GM23248 (cell line): ENCODE measurements at regions not wholly inside any gene's neighbourhood (a gene's known extent, or its start where the extent isn't known, plus 50 kb on each side); places are given as distances from the start of the nearest gene placed in this dataset.

ENCODE experiments used
- DNase-seq: peaks from one replicate; pipeline ENCODE4 v3.0.0-alpha.2; 2015
- H2AFZ ChIP-seq: fragments of 200-600 bp; sonication (generic); 2 replicates; pipeline ENCODE4 v1.6.1; 2016; ENCODE audit warnings: antibody characterized with exemption
- H3F3A ChIP-seq: fragments of 200-600 bp; sonication (generic); 2 replicates; pipeline ENCODE4 v1.6.1; 2016; ENCODE audit warnings: mild to moderate bottlenecking, antibody characterized with exemption, mixed run types; ENCODE audit not compliant: insufficient read depth
- H3K27ac ChIP-seq: fragments of 200-600 bp; sonication (generic); 2 replicates; pipeline ENCODE4 v1.5.1; 2016; ENCODE audit warnings: mild to moderate bottlenecking
- H3K27me3 ChIP-seq: fragments of 200-600 bp; sonication (generic); replicated peaks from 2 replicates; pipeline ENCODE4 v1.6.1; 2016; ENCODE audit warnings: mild to moderate bottlenecking; ENCODE audit not compliant: insufficient read depth
- H3K36me3 ChIP-seq: fragments of 200-600 bp; sonication (generic); 2 replicates; pipeline ENCODE4 v1.6.1; 2016; ENCODE audit warnings: low read depth, mild to moderate bottlenecking
- H3K4me1 ChIP-seq: fragments of 200-600 bp; sonication (generic); 2 replicates; pipeline ENCODE4 v1.6.1; 2016; ENCODE audit warnings: mild to moderate bottlenecking; ENCODE audit not compliant: insufficient read depth
- H3K4me2 ChIP-seq: fragments of 200-600 bp; sonication (generic); one replicate; pipeline ENCODE4 v1.6.1; 2016; ENCODE audit warnings: mild to moderate bottlenecking; ENCODE audit not compliant: unreplicated experiment
- H3K4me3 ChIP-seq: fragments of 200-600 bp; sonication (generic); 2 replicates; pipeline ENCODE4 v1.5.1; 2016; ENCODE audit warnings: mild to moderate bottlenecking
- H3K79me2 ChIP-seq: fragments of 200-600 bp; sonication (generic); 2 replicates; pipeline ENCODE4 v1.6.1; 2016; ENCODE audit warnings: mild to moderate bottlenecking; ENCODE audit not compliant: insufficient read depth
- H3K9ac ChIP-seq: fragments of 200-600 bp; sonication (generic); 2 replicates; pipeline ENCODE4 v1.6.1; 2016; ENCODE audit warnings: mild to moderate bottlenecking
- H3K9me2 ChIP-seq: fragments of 200-600 bp; sonication (generic); 2 replicates; pipeline ENCODE4 v1.6.1; 2016; ENCODE audit warnings: mixed run types, mild to moderate bottlenecking, moderate library complexity; ENCODE audit not compliant: insufficient read depth
- H3K9me3 ChIP-seq: fragments of 200-600 bp; sonication (generic); one replicate; pipeline ENCODE4 v1.6.1; 2017; ENCODE audit warnings: low read depth
- H4K20me1 ChIP-seq: fragments of 200-600 bp; sonication (generic); 2 replicates; pipeline ENCODE4 v1.6.0; 2016; ENCODE audit not compliant: insufficient read depth
- EZH2 ChIP-seq: fragments of 200-600 bp; sonication (generic); IDR thresholded peaks from 2 replicates; pipeline ENCODE4 v1.6.1; 2018; ENCODE audit warnings: antibody characterized with exemption, mild to moderate bottlenecking; ENCODE audit not compliant: insufficient read depth, poor library complexity, severe bottlenecking
- EZH2phosphoT487 ChIP-seq: fragments of 200-600 bp; sonication (generic); IDR thresholded peaks from 2 replicates; pipeline ENCODE4 v1.6.1; 2018; ENCODE audit warnings: antibody characterized with exemption, moderate library complexity, mild to moderate bottlenecking, low read depth; ENCODE audit not compliant: insufficient read depth
- WGBS, 2 experiments: methylation state at CpG; one replicate each; pipeline ENCODE4 v1.1.6; 2015 to 2017; ENCODE audit warnings: low lambda C conversion rate in 2 of 2, low coverage in 1 of 2; ENCODE audit errors: missing lambda C conversion rate in 2 of 2; 5-methylcytosine and 5-hydroxymethylcytosine counted together
- in situ Hi-C: fragments of 300-500 bp; cut with MboI; formaldehyde crosslinking; loops from 2 replicates; pipeline ENCODE4 v1.15.0; 2020

GRCh38 chr15:87416591-87417257 is 839.8 kb downstream of the NTRK3 start:
- no peaks in the 10 kb centered on the region for H3K9me2 ChIP-seq
- no peak overlapping the region for H3K4me3 ChIP-seq
- no peaks in the 10 kb centered on the region for H3K9me3 ChIP-seq
- no peaks in the 10 kb centered on the region for H3K4me1 ChIP-seq
- no peaks in the 10 kb centered on the region for H3K79me2 ChIP-seq
- in situ Hi-C loops, result no loop called here
- no peaks in the 10 kb centered on the region for H3K36me3 ChIP-seq
- no peaks in the 10 kb centered on the region for H3F3A ChIP-seq
- no peaks in the 10 kb centered on the region for H3K27me3 ChIP-seq
- H3K9ac ChIP-seq, result no peak overlapping the region
- no peak overlapping the region for H2AFZ ChIP-seq
- 7 to 15% methylated on average over 5 of the region's 5 CpGs for WGBS, 2 experiments
- TF ChIP-seq EZH2 (no peak), EZH2phosphoT487 (no peak)
- H3K4me2 ChIP-seq, result no peak overlapping the region
- no peak overlapping the region for H3K27ac ChIP-seq
- no peak for DNase-seq
- H4K20me1 ChIP-seq, result no peaks in the 10 kb centered on the region

GRCh38 chr15:87408902-87409301 is 847.6 kb downstream of the NTRK3 start:
- H3K9me3 ChIP-seq, result no peaks in the 10 kb centered on the region
- WGBS, 2 experiments, result 19 to 25% methylated on average over 6 of the region's 6 CpGs
- DNase-seq, result no peak
- H3K36me3 ChIP-seq, result no peaks in the 10 kb centered on the region
- no peak overlapping the region for H3K4me2 ChIP-seq
- H3K27ac ChIP-seq, result no peak overlapping the region
- H3K79me2 ChIP-seq, result no peaks in the 10 kb centered on the region
- no peaks in the 10 kb centered on the region for H4K20me1 ChIP-seq
- in situ Hi-C loops, result no loop called here
- H3K4me3 ChIP-seq, result no peak overlapping the region
- H3K27me3 ChIP-seq, result no peaks in the 10 kb centered on the region
- H3F3A ChIP-seq, result no peaks in the 10 kb centered on the region
- TF ChIP-seq EZH2phosphoT487 (no peak), EZH2 (no peak)
- H2AFZ ChIP-seq, result no peak overlapping the region
- no peak overlapping the region for H3K9ac ChIP-seq
- no peaks in the 10 kb centered on the region for H3K4me1 ChIP-seq
- H3K9me2 ChIP-seq, result no peaks in the 10 kb centered on the region

GRCh38 chr15:87403973-87404372 is 852.6 kb downstream of the NTRK3 start:
- Histone ChIP-seq H3K9ac (no peak overlapping the region), H3F3A (no peaks in the 10 kb centered on the region), H2AFZ (no peak overlapping the region), H3K4me1 (no peaks in the 10 kb centered on the region), H4K20me1 (no peaks in the 10 kb centered on the region), H3K27me3 (no peaks in the 10 kb centered on the region), H3K9me2 (no peaks in the 10 kb centered on the region), H3K4me3 (no peak overlapping the region), H3K4me2 (no peak overlapping the region), H3K9me3 (no peaks in the 10 kb centered on the region), H3K36me3 (no peaks in the 10 kb centered on the region), H3K79me2 (no peaks in the 10 kb centered on the region), H3K27ac (no peak overlapping the region)
- DNase-seq, result no peak
- TF ChIP-seq EZH2 (no peak), EZH2phosphoT487 (no peak)
- in situ Hi-C loops, result no loop called here
- 17 to 22% methylated on average over 5 of the region's 5 CpGs for WGBS, 2 experiments

- Histone ChIP-seq H3K9me3 (no peaks in the 10 kb centered on the region), H4K20me1 (no peaks in the 10 kb centered on the region), H3K36me3 (no peaks in the 10 kb centered on the region), H3K4me2 (no peak overlapping the region), H3K79me2 (no peaks in the 10 kb centered on the region), H3F3A (no peaks in the 10 kb centered on the region), H2AFZ (no peak overlapping the region), H3K9ac (no peak overlapping the region), H3K9me2 (no peaks in the 10 kb centered on the region), H3K27ac (no peak overlapping the region), H3K4me1 (no peaks in the 10 kb centered on the region), H3K27me3 (no peaks in the 10 kb centered on the region), H3K4me3 (no peak overlapping the region)
- in situ Hi-C loops, result no loop called here
- TF ChIP-seq EZH2 (no peak), EZH2phosphoT487 (no peak)
- WGBS, 2 experiments, result 51 to 53% methylated on average over 5 of the region's 5 CpGs
- DNase-seq, result no peak
Observed at GRCh38 chr15:87401973-87402372, 854.6 kb downstream of the NTRK3 start.
